LNCaP clone FGC (cell line): ENCODE measurements at regions not wholly inside any gene's neighbourhood (a gene's known extent, or its start where the extent isn't known, plus 50 kb on each side); places are given as distances from the start of the nearest gene placed in this dataset.

Experiments used
- DNase-seq: peaks from one replicate; pipeline ENCODE4 v3.0.0-alpha.2; 2011; ENCODE audit warnings: low read depth
- H3K4me3 ChIP-seq: 2 replicates; pipeline ENCODE4 v1.5.1; 2011; ENCODE audit warnings: mild to moderate bottlenecking, low read depth, low read length, control low read depth
- CTCF ChIP-seq: IDR thresholded peaks from 2 replicates; pipeline ENCODE4 v1.5.1; 2012; ENCODE audit warnings: mild to moderate bottlenecking; ENCODE audit not compliant: control insufficient read depth, insufficient read depth; ENCODE audit errors: extremely low read depth

GRCh38 chr11:79492008-79492407 is 51.2 kb upstream of the TENM4 start:
- TF ChIP-seq CTCF = no peak
- no peak for DNase-seq
- H3K4me3 ChIP-seq = no peak overlapping the region
